ENCODE measurements at regions not wholly inside any gene's neighbourhood (a gene's known extent, or its start where the extent isn't known, plus 50 kb on each side); places are given as distances from the start of the nearest gene placed in this dataset.

DNA sequence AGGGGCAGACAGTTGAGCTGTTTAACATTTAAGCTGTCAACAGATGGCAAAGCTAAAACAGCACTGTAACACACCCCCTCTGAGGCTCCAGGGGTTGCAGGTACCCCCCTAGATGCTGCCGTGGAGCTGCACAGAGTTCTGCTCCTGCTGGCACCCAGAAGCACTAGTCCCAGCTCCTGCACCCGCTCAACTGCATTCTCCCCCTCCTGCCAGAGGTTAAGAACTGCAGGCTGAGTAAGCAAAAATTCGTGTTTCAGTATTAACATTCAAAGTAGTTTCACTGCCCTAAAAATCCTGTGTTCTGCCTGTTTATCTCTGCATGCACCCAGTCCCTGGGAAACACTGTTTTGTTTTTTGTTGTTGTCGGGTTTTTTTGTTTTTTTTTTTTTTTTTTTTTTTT lies 790.8 kb upstream of the KCND2 start:
- TF ChIP-seq, protein P1, sequence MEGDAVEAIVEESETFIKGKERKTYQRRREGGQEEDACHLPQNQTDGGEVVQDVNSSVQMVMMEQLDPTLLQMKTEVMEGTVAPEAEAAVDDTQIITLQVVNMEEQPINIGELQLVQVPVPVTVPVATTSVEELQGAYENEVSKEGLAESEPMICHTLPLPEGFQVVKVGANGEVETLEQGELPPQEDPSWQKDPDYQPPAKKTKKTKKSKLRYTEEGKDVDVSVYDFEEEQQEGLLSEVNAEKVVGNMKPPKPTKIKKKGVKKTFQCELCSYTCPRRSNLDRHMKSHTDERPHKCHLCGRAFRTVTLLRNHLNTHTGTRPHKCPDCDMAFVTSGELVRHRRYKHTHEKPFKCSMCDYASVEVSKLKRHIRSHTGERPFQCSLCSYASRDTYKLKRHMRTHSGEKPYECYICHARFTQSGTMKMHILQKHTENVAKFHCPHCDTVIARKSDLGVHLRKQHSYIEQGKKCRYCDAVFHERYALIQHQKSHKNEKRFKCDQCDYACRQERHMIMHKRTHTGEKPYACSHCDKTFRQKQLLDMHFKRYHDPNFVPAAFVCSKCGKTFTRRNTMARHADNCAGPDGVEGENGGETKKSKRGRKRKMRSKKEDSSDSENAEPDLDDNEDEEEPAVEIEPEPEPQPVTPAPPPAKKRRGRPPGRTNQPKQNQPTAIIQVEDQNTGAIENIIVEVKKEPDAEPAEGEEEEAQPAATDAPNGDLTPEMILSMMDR (IDR thresholded peaks at IDR 0.05; ENCODE audit: borderline replicate concordance, control extremely low read depth, extremely low read depth, insufficient read depth, missing control alignments) = no peak
- DNase-seq (ENCODE audit: low spot score) = peak; percentile 11
- in situ Hi-C loops (cut with MboI; ENCODE audit: low sequenced_read_pairs, unreplicated experiment) = no loop called here

DNA sequence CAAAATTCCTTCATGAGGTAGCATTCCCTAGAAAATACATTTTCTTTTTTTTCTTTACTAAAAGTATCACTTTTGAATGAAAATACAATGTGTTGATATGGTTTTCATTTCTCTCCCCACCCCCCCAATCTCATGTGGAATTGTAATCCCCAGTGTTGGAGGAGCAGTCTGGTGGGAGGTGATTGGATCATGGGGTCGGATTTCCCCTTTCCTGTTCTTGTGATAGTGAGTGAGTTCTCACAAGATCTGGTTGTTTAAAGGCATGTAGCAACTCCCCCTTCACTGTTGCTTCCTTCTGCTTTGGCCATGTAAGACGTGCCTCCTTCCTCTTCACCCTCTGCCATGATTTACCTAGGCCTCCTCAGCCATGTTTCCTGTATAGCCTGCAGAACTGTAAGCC lies 790.3 kb upstream of the KCND2 start:
- TF ChIP-seq, protein P1 (IDR thresholded peaks at IDR 0.05; ENCODE audit: borderline replicate concordance, control extremely low read depth, extremely low read depth, insufficient read depth, missing control alignments) = no peak
- in situ Hi-C loops (cut with MboI; ENCODE audit: low sequenced_read_pairs, unreplicated experiment) = no loop called here
- no peak for DNase-seq (ENCODE audit: low spot score)

DNA sequence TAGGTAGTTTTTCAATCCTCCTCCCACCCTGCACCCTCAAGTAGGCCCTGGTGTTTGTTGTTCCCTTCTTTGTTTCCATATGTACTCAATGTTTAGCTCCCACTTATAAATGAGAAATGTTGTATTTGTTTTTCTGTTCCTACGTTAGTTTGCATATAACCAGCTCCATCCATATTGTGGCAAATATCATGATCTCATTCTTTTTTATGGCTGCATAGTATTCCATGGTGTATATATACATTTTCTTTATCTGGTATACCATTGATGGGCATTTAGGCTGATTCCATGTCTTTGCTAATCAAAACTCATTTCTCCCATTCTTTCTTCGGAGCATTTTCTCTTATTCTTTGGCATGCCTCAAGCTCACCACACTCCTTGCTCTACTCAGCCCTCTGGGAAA lies 789.6 kb upstream of the KCND2 start:
- TF ChIP-seq, protein P1 (IDR thresholded peaks at IDR 0.05; ENCODE audit: borderline replicate concordance, control extremely low read depth, extremely low read depth, insufficient read depth, missing control alignments) = no peak

DNA sequence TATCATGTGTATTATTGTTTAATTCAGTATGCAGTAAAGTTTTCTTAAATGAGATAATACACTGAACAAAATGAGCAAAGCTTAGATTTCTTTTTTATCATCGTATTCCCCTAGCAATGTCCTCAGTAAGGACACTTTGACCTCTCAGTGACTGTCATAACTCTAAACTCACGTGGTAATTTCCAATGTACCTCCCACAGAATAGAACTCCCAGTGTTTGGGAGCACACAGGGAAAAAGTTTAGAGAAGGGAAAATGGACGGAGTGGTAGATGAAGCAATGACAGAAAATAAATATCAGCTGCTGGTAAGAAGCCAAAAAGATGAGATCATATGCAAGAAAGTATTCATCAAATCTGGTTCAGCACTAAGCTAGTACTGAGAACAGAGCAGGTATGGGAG lies 758.6 kb upstream of the KCND2 start:
- in situ Hi-C loops (cut with MboI; ENCODE audit: low sequenced_read_pairs, unreplicated experiment) = no loop called here
- TF ChIP-seq, protein P1 (IDR thresholded peaks at IDR 0.05; ENCODE audit: borderline replicate concordance, control extremely low read depth, extremely low read depth, insufficient read depth, missing control alignments) = no peak
- DNase-seq (ENCODE audit: low spot score) = no peak

More for the DNA sequence above, 789.6 kb upstream of the KCND2 start:
- in situ Hi-C loops (cut with MboI; ENCODE audit: low sequenced_read_pairs, unreplicated experiment) = no loop called here
- no peak for DNase-seq (ENCODE audit: low spot score)

DNA sequence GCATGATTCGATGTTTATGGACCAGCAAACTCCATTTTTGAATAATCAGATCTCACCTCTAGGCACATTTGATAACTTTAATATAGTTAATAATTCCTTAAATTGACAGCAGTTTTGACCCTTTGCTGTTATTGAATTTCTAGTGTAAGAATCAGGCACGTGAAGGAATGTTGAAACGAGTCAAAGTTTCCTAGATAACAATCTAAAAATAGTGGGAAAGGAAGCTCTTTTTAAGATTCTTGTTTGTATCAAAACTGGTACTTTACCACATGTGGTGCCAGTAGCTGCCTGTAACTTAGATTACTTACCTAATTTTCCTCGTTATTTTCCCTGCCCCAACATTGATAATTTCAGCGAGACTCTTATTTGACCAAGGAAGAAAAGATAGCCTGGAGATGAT lies 757.8 kb upstream of the KCND2 start:
- DNase-seq (ENCODE audit: low spot score) = no peak
- in situ Hi-C loops (cut with MboI; ENCODE audit: low sequenced_read_pairs, unreplicated experiment) = no loop called here
- TF ChIP-seq, protein P1 (IDR thresholded peaks at IDR 0.05; ENCODE audit: borderline replicate concordance, control extremely low read depth, extremely low read depth, insufficient read depth, missing control alignments) = no peak

DNA sequence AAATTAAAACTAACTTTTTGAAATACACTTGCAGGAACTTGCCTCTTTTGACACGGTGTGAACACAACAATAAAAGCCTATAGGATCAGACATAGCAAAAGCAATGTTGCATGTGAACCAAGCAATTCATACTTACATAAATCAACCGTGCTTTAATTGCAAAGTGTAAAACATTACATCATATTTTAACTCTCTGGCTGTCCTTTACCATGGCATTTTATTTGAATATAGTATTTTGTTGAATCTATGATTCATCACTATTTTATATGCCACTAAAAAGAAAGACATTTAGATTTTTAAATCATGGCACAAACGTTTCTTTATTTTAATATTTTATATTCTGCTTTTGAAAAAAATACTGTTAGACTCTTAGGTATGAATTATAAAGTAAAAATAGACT lies 757.0 kb upstream of the KCND2 start:
- TF ChIP-seq, protein P1 (IDR thresholded peaks at IDR 0.05; ENCODE audit: borderline replicate concordance, control extremely low read depth, extremely low read depth, insufficient read depth, missing control alignments) = no peak
- in situ Hi-C loops (cut with MboI; ENCODE audit: low sequenced_read_pairs, unreplicated experiment) = no loop called here
- no peak for DNase-seq (ENCODE audit: low spot score)

DNA sequence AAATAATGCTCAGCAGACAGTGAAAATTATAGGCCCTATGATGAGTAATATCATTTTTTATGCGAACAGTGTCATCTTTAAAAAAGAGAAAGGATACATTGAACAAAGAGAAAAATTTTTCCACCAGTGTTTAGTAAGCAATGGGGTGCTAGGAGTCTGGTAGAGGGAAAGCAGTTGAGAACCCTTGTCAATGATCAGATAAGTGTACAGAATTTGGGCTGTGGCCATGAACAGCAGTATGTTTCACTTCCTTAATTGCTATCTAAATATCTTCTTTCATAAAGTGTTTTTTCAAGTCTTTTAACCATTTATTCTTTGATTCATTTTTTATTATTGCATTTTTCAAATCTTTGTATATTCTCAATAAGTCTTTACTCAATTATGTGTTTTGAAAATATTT lies 750.7 kb upstream of the KCND2 start:
- TF ChIP-seq, protein P1 (IDR thresholded peaks at IDR 0.05; ENCODE audit: borderline replicate concordance, control extremely low read depth, extremely low read depth, insufficient read depth, missing control alignments) = no peak
- in situ Hi-C loops (cut with MboI; ENCODE audit: low sequenced_read_pairs, unreplicated experiment) = no loop called here
- no peak for DNase-seq (ENCODE audit: low spot score)

All from GM13976 (cell line).